ENCODE measurements at regions not wholly inside any gene's neighbourhood (a gene's known extent, or its start where the extent isn't known, plus 50 kb on each side); places are given as distances from the start of the nearest gene placed in this dataset.

DNA sequence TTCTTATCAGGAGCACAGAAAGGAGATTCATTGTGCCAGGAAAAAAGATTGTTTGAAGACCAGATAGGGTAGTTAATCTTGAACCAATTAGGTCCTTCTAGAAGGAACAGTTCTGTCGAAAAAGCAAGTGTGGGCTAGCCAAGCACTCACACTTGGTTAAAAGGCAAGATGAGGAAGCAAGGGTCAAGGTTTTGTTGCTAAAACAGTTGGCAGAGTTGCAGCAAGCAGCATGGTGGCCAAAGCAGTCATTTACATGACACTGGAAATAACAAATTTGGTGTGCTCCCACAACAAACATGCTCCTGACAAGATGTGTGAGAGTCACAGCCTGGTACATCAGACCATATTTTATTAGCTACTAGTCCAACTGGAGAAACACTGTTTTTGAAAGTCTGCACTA is 228.0 kb upstream of the CFAP20DC start:
- no peak for FAIRE-seq

DNA sequence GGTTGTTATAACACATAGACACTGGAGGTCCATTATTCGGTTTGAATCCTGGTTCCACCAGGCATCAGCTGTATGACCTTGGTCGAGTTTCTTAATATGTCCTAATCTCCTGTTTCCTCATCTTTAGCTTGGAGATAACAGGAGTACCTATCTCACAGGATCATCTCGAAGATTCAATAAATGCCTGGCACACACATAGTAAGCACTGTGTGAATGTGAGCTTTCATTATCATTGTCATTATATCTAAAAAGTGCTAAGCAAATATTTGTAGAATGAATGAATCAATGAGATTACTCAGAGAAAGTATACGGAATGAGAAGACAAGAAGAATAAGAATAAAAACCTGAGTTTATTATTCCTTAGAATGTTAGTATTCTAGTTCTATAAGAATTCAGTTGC is 227.4 kb upstream of the CFAP20DC start:
- FAIRE-seq, result no peak

DNA sequence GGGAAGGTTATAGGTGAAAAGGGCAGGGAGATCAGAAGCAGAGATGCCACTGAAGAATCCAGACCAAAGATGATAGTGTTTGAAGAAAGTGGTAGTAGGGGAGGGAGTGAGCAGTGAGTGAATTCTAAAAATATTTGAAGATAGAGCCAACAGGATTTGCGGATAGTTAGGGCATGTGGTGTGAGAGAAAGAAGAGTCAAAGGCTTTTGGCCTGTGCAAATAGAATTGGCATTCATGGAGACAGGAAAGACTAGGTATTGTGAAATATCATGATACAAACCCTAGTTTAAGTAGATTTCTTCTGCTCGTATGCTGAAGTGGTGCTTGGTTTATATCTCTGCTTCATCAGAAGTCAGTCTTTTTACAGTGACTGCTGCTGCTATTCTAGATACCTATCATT is 224.2 kb upstream of the CFAP20DC start:
- no peak for FAIRE-seq

DNA sequence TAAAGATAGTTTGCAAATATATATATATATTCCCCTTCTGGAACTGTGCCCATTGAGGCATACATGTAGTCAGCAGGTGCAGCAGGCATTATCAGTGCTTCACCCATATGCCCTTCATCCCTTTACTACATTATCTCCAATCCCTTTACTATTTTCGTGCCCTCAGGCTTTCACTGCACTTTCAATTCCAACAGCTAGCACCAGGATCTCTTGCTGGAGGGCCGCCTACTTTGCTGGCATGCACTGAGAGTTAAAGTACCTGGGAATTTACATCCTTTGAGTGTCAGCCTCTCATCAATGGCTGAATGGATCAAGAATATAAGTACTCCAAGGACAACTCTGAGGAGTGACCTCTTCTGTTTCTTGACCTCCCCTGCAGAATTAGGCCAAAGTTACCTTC is 222.1 kb upstream of the CFAP20DC start:
- FAIRE-seq, result no peak

GRCh38 chr3:59270921-59271320 is 221.1 kb upstream of the CFAP20DC start:
- no peak for FAIRE-seq

DNA sequence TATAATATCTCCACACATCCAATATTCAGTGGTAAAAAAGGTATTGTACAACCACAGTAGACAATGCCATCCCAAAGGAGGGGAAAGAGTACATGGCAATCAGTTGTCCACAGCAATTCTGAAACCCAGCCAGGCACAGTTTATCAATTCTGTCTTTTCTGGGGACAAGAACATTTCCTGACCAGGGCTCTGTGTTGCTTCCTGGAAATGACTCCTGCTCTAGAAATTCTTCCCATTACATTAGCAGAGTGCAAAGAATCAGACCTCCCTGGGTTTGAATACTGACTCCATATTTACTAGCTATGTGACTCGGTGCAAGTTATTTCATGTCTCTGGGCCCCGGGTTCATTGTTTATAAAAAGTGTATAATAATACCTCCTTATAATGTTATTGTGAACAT is 220.4 kb upstream of the CFAP20DC start:
- FAIRE-seq, result no peak

GRCh38 chr3:59268170-59268569 is 218.3 kb upstream of the CFAP20DC start:
- FAIRE-seq, result no peak

DNA sequence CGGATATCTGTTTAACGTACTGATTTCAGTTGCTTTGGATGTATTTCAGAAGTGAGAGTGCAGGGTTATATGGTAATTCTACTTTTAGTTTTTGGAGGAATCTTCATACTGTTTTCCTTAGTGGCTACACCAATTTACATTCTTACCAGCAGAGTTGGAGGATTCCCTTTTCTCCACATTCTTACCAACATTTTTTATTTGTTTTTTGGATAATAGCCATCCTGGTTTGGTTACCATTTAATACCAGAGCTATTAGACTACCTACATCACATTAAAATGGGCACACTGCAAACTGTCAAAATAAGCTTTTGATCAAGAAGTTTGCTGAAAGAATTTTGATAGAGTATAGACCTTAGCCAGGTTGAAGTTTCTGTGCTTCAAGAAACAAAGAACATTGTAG is 217.2 kb upstream of the CFAP20DC start:
- no peak for FAIRE-seq

- FAIRE-seq, result no peak
Measured at GRCh38 chr3:59266551-59266950, 216.7 kb upstream of the CFAP20DC start.

- FAIRE-seq, result no peak
Measured at GRCh38 chr3:59265566-59265965, 215.7 kb upstream of the CFAP20DC start.

DNA sequence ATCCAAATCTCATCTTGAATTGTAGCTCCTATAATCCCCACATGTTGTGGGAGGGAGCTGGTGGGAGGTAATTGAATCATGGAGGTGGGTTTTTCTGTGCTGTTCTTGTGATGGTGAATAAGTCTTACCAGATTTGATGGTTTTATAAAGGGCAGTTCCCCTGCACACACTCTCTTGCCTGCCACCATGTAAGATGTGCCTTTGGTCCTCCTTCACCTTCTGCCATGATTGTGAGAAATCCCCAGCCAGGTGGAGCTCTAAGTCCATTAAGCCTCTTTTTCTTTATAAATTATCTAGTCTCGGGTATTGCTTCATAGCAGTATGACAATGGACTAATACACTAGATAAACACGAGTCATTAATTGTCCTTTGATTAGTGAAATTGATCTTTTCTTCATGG is 214.5 kb upstream of the CFAP20DC start:
- FAIRE-seq, result no peak

GRCh38 chr3:59263152-59263551 is 213.3 kb upstream of the CFAP20DC start:
- no peak for FAIRE-seq

DNA sequence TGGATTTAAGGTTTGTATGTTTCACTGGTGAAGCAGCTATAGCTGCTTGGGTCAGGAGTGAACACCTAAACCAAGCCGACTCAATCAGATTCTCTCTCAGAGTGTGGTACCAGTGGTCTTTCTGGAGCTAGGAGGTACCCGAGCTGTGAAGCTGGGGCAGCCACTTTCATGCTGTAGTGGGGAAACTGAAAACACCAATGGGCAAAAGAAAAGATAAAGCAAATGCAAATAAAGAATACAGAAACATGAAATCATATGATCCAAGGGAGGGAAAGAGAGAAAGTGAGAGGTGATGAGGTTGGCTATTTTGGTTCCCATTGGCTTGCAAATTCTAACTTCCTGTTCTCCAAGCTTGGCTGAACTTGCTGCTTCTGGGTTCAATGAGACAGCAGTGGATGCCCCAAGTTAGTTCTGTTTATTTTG is 212.3 kb upstream of the CFAP20DC start:
- no peak for FAIRE-seq

- no peak for FAIRE-seq
Measured at GRCh38 chr3:59261009-59261408, 211.2 kb upstream of the CFAP20DC start.

DNA sequence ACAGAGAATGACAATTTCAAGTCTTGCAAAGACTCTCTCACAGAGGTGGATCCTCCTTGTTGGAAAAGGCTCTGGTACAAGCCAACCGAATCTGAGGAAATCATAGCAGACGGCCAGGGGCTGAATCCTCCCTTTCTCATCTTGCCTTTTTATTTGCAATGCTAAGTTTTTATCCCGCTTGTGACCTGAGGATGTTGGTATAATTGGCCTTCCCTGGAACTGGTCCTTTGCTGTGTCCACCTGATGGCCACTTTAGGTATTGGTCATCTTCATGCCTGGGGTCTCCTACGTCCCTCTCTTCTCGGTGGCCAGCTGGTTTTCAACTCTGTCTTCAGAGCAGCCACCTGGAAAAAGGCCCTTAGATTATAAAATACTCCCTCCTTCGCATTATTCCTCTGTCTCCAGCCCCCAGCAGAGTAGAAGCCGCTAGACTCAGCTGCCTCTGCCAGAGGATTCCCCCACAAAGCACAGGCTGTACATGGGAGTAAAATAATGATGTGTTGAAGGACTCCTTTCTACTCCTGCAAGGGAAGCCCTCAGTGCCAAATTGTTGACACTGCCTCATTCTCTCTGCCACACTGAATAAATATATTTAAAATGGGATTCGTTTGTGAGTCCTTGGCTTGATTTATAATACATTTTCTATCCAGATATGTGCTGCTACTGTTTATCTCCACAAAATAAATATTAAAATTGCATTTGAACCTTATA is 208.9 kb upstream of the CFAP20DC start:
- no peak for FAIRE-seq

DNA sequence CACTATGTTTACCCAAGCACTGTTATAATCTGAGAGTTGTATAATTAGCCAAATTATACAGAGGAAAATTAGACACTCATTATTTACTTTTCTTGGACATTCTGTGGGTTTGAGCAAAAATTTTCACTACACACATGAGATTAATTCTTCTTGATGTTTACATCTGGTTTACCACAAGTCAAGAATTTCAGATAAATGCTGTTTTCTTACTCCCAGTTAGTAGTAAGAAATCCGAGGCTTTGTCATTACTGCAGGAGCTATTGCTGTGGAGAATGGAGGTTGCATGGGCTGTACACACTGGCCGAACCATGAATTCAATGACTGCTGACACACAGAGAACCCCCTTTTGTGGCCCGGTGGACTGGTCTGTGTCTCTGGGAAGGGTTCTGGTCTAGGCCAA is 207.7 kb upstream of the CFAP20DC start:
- no peak for FAIRE-seq

- FAIRE-seq, result no peak
Measured at GRCh38 chr3:59256230-59256629, 206.4 kb upstream of the CFAP20DC start.

- no peak for FAIRE-seq
Measured at GRCh38 chr3:59254976-59255375, 205.2 kb upstream of the CFAP20DC start.

GRCh38 chr3:59254433-59254832 is 204.6 kb upstream of the CFAP20DC start:
- no peak for FAIRE-seq

DNA sequence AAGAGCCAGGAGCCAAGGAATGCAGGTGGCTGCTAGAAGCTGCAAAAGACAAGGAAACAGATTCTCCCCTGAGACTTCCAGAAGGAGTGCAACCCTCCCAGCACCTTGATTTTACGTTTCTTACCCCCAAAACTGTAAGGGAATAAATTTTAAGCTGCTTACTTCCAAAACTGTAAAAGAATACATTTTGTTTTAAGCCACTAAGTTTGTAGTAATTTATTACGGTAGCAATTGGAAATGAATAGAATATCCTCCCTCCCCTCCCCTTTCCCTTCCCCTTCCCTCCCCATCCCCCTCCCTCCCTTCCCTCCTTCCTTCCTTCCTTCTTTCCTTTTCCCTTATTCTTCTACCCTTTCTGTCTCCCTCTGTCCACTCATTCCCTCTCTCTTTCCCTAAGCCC is 203.7 kb upstream of the CFAP20DC start:
- FAIRE-seq, result no peak

DNA sequence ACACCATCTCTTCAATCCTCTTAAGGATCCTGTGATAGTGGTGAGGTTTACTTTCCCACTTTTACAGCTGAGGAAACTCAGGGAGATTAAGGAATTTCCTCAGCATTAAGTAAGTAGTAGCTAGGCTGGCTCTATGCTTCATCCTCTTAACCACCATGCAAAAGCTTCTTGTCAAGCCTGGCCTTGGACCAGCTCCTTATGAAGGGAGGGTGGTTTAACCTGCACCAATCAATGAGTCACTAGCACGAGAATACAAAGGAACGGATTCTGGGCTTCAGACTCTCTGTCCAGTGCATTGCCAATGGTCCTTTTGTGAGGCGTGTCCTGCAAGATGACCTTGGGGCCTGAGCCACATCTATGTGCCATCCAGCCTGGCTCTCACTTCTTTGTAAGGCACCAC is 202.0 kb upstream of the CFAP20DC start:
- FAIRE-seq, result no peak

GRCh38 chr3:59250600-59250999 is 200.8 kb upstream of the CFAP20DC start:
- no peak for FAIRE-seq

- no peak for FAIRE-seq
Measured at GRCh38 chr3:59249698-59250361, 200.0 kb upstream of the CFAP20DC start.

DNA sequence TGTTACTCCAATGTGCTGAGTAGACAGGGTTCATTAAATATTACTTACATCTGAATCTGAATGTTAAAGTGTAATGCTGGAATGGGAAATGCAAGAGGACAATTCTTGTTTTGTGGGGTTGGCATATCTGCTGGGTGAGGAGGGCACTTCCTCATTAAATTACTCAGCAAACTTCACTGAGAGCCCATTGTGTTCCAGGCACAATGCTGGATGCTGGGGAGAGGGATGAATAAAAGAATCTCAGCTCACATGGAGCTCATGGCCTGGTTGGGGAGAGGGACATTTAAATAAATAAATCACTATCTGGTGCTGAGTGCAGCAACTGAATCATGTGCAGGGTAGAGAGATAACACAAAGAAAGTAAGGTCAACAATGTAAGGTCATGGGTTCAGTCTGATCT is 199.2 kb upstream of the CFAP20DC start:
- no peak for FAIRE-seq

DNA sequence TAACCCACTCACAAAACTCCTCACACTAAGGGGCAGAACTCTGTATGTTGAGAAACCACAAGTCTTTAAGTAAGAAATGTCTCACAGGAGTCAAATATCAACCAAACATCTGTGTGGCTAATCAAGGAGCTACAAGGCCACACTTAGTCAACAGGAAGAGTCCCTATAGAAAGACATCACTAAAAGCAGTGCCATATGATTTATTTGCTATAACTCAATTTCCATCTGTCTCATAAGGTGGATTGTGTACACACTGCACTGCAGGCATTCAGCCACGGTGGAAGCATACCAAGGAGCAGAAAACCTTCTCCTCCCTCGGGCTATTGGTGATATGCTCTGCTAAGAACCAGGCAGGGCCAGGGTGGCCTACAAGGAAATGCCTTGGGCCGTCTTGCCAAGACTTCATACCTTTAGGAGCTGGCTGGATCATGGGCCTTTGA is 197.6 kb upstream of the CFAP20DC start:
- FAIRE-seq, result no peak
